HepG2 (cell line): ENCODE measurements at regions not wholly inside any gene's neighbourhood (a gene's known extent, or its start where the extent isn't known, plus 50 kb on each side); places are given as distances from the start of the nearest gene placed in this dataset.

Source experiments
- ATAC-seq: fragments of 200-7000 bp; cut with Tn5 transposase; 3 replicates; pipeline ENCODE4 v1.9.1; 2020; ENCODE audit warnings: mild to moderate bottlenecking, moderate library complexity
- BruUV-seq: library from RNA; stranded (reverse); fragments of 400-500 nt; replicated peaks from 2 replicates; lab custom pipeline; 2021; lab: Mats Ljungman, UMichigan
- CTCF ChIA-PET: fragments of 300-600 bp; formaldehyde crosslinking; extraction: SDS; loops from one replicate; lab custom pipeline; 2021; ENCODE audit warnings: low total read pairs, inconsistent platforms, low intra/inter-chr PET ratio; lab: Yijun Ruan, JAX
- POLR2A ChIA-PET: fragments of 350-600 bp; sonication (Branson Sonifier 250); formaldehyde crosslinking; loops from one replicate; lab custom pipeline; 2020; ENCODE audit warnings: antibody characterized with exemption, inconsistent platforms; lab: Yijun Ruan, JAX
- DNase-seq: peaks from one replicate; pipeline ENCODE4 v3.0.0-alpha.2; 2015; ENCODE audit warnings: low spot score
- FAIRE-seq: peaks from 3 replicates; lab custom pipeline; 2011; peaks lifted over from hg19 to GRCh38; lab: Jason Lieb, UNC
- H2AFZ ChIP-seq: one replicate; pipeline ENCODE4 v1.6.1; 2011; ENCODE audit warnings: low read length, inconsistent platforms
- H3K27ac ChIP-seq: fragments of 300-600 bp; 3 replicates; pipeline ENCODE4 v1.8.0; 2011; ENCODE audit warnings: mixed run types, mild to moderate bottlenecking, mixed read lengths, low read length, inconsistent platforms; ENCODE audit not compliant: insufficient read depth; ENCODE audit errors: extremely low read length
- H3K27me3 ChIP-seq, 2 experiments: fragments of 200-600 bp in 1 of 2; 2 replicates in 1 of 2; 3 replicates in 1 of 2; pipeline versions ENCODE4 v1.6.0 to v1.8.0; 2011; ENCODE audit warnings: low read length in 2 of 2, mild to moderate bottlenecking in 2 of 2, moderate library complexity in 2 of 2, inconsistent platforms in 1 of 2; ENCODE audit not compliant: insufficient read depth in 2 of 2, control insufficient read depth in 1 of 2
- H3K36me3 ChIP-seq, 2 experiments: fragments of 200-600 bp in 1 of 2; replicated peaks in 1 of 2; 2 replicates in 1 of 2; 3 replicates in 1 of 2; pipeline versions ENCODE4 v1.5.1 to v1.8.0; 2011; ENCODE audit warnings: low read length in 2 of 2, inconsistent platforms in 1 of 2; ENCODE audit not compliant: insufficient read depth in 2 of 2, control insufficient read depth in 1 of 2
- H3K4me1 ChIP-seq: 2 replicates; pipeline ENCODE4 v1.5.1; 2012; ENCODE audit warnings: low read length, inconsistent platforms; ENCODE audit not compliant: insufficient read depth
- H3K4me2 ChIP-seq: 2 replicates; pipeline ENCODE4 v1.6.0; 2011; ENCODE audit warnings: low read depth, low read length, inconsistent platforms
- H3K4me3 ChIP-seq, 3 experiments: fragments of 200-600 bp in 1 of 3; sonication (generic), shearing (Covaris generic) in 1 of 3; replicated peaks in 1 of 3; 2 replicates each; pipeline ENCODE4 v1.5.1; 2011 to 2016; ENCODE audit warnings: low read length in 3 of 3, inconsistent platforms in 2 of 3, low read depth in 2 of 3, mild to moderate bottlenecking in 2 of 3, control low read depth in 1 of 3, mixed read lengths in 1 of 3; ENCODE audit not compliant: insufficient read depth in 1 of 3
- H3K79me2 ChIP-seq: one replicate; pipeline ENCODE4 v1.6.1; 2011; ENCODE audit warnings: low read length, inconsistent platforms; ENCODE audit not compliant: insufficient read depth
- H3K9ac ChIP-seq: 2 replicates; pipeline ENCODE4 v1.6.0; 2011; ENCODE audit warnings: mild to moderate bottlenecking, low read depth, low read length, inconsistent platforms; ENCODE audit not compliant: insufficient read depth
- H3K9me3 ChIP-seq: 2 replicates; pipeline ENCODE4 v1.5.1; 2012; ENCODE audit warnings: mild to moderate bottlenecking, low read length
- H4K20me1 ChIP-seq: 2 replicates; pipeline ENCODE4 v1.6.0; 2011; ENCODE audit warnings: inconsistent platforms, mild to moderate bottlenecking, low read length, moderate library complexity; ENCODE audit not compliant: insufficient read depth
- BORCS8-MEF2B ChIP-seq: sonication (generic); formaldehyde crosslinking; IDR thresholded peaks from 2 replicates; pipeline ENCODE4 v1.8.0; 2022; ENCODE audit warnings: mild to moderate bottlenecking, missing genetic modification reagents
- DBP ChIP-seq: sonication (generic); formaldehyde crosslinking; IDR thresholded peaks from 2 replicates; pipeline ENCODE4 v1.4.0; 2020; ENCODE audit warnings: missing genetic modification reagents; ENCODE audit errors: not compliant biosample characterization
- DDIT3 ChIP-seq: sonication (generic); formaldehyde crosslinking; IDR thresholded peaks from 2 replicates; pipeline ENCODE4 v1.4.0; 2020; ENCODE audit warnings: mild to moderate bottlenecking, missing genetic modification reagents
- HNRNPL ChIP-seq: fragments of 200-400 bp; formaldehyde crosslinking; IDR thresholded peaks from 2 replicates; pipeline ENCODE4 v1.6.1; 2017; ENCODE audit warnings: mild to moderate bottlenecking, low read depth, low read length
- SNAI1 ChIP-seq: sonication (generic); formaldehyde crosslinking; IDR thresholded peaks from 2 replicates; pipeline ENCODE4 v1.5.0; 2020; ENCODE audit warnings: mild to moderate bottlenecking, missing genetic modification reagents, borderline replicate concordance
- ZKSCAN8 ChIP-seq: IDR thresholded peaks from 2 replicates; pipeline ENCODE4 v1.6.1; 2016; ENCODE audit warnings: borderline replicate concordance, missing genetic modification reagents, missing compliant biosample characterization
- ZNF414 ChIP-seq: sonication (generic); formaldehyde crosslinking; IDR thresholded peaks from 2 replicates; pipeline ENCODE4 v1.5.0; 2020; ENCODE audit warnings: missing genetic modification reagents
- ZNF446 ChIP-seq: sonication (generic); formaldehyde crosslinking; IDR thresholded peaks from 2 replicates; pipeline ENCODE4 v1.5.0; 2020; ENCODE audit warnings: mild to moderate bottlenecking, missing genetic modification reagents
- ZNF660 ChIP-seq: sonication (generic); formaldehyde crosslinking; IDR thresholded peaks from 2 replicates; pipeline ENCODE4 v1.5.1; 2020; ENCODE audit warnings: mild to moderate bottlenecking, low read depth, missing genetic modification reagents, borderline replicate concordance
- WGBS: methylation state at CpG from one replicate; pipeline ENCODE4 v1.1.6; 2017; ENCODE audit warnings: low lambda C conversion rate; 5-methylcytosine and 5-hydroxymethylcytosine counted together
- in situ Hi-C: cut with HindIII; loops from 2 replicates; pipeline ENCODE4 v1.10.0; 2017; ENCODE audit warnings: low pct_unique_long_range_greater_than_20kb; ENCODE audit not compliant: extremely low pct_ligation_motif_present
- intact Hi-C: fragments of 100-400 bp; cut with micrococcal nuclease; formaldehyde crosslinking; loops from one replicate; pipeline ENCODE4 v1.10.0; 2022; ENCODE audit not compliant: unreplicated experiment
- TF ChIP-seq, protein P1 (sequence below): IDR thresholded peaks from 2 replicates; pipeline ENCODE4 v1.6.1; 2016; ENCODE audit warnings: missing compliant biosample characterization, missing genetic modification reagents, borderline replicate concordance

DNA sequence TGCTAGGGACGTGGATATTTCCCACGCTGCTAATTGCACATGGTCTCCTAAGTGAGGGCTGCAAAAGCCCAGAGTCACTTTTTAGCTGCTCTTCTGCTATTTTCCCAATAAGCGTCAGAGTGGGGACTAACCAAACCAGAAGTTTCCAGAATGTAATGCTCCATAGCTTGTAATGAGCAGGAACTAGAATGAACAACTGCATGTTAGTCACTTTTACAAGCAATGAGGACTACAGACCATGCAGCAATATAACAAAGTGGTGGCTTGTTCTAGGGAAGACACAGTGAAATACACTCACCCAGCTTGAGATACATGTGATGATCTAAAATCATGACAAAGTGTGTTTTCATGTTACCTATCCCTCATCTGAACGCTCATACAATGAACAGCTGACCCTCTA lies 314.1 kb upstream of the SGK1 start:
- ATAC-seq: no peak
- intact Hi-C loops (no loop called here), in situ Hi-C loops (no loop called here)
- CTCF ChIA-PET: no interaction called here
- no peak overlapping the region for H3K4me3 ChIP-seq
- 27% methylated on average over 4 of the region's 4 CpGs for WGBS
- no peak for TF ChIP-seq ZNF414 (CRISPR knock-in tag)
- TF ChIP-seq DDIT3 (CRISPR knock-in tag): no peak
- TF ChIP-seq ZNF660 (CRISPR knock-in tag): no peak
- TF ChIP-seq ZKSCAN8: no peak
- no peak for TF ChIP-seq HNRNPL
- no peak for TF ChIP-seq DBP (CRISPR knock-in tag)
- no peak for TF ChIP-seq BORCS8-MEF2B
- TF ChIP-seq, protein P1, sequence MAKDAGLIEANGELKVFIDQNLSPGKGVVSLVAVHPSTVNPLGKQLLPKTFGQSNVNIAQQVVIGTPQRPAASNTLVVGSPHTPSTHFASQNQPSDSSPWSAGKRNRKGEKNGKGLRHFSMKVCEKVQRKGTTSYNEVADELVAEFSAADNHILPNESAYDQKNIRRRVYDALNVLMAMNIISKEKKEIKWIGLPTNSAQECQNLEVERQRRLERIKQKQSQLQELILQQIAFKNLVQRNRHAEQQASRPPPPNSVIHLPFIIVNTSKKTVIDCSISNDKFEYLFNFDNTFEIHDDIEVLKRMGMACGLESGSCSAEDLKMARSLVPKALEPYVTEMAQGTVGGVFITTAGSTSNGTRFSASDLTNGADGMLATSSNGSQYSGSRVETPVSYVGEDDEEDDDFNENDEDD (CRISPR knock-in tag): no peak
- no peak for TF ChIP-seq ZNF446
- no peak for TF ChIP-seq SNAI1 (CRISPR knock-in tag)
- no peak overlapping the region for H3K4me2 ChIP-seq
- FAIRE-seq: no peak
- no peaks in the 10 kb centered on the region for H3K36me3 ChIP-seq
- H3K9ac ChIP-seq: no peak overlapping the region
- no TSS peak for BruUV-seq
- H2AFZ ChIP-seq: no peak overlapping the region
- H3K79me2 ChIP-seq: no peaks in the 10 kb centered on the region
- H3K4me1 ChIP-seq: no peaks in the 10 kb centered on the region
- no peak for DNase-seq
- no peaks in the 10 kb centered on the region for H3K9me3 ChIP-seq
- H3K27me3 ChIP-seq: peaks cover 0 to 2% of the 10 kb centered on the region in 2 experiments; a peak in 2 of 5 replicates
- no peaks in the 10 kb centered on the region for H4K20me1 ChIP-seq
- POLR2A ChIA-PET: no interaction called here
- no peak overlapping the region for H3K27ac ChIP-seq
